CD4-positive, alpha-beta T cell treated with Interleukin-4 for 1 hour (primary cell): ENCODE measurements at regions not wholly inside any gene's neighbourhood (a gene's known extent, or its start where the extent isn't known, plus 50 kb on each side); places are given as distances from the start of the nearest gene placed in this dataset.
"Not testable (repeated sequence)": the region's sequence is repeated elsewhere in the genome, so short reads cannot be mapped to it uniquely, and the experiment has no call there.

Experiments used
- DNase-seq, 2 donors: peaks; one replicate each; pipeline ENCODE4 v3.0.0-alpha.2; 2020 to 2022

DNA sequence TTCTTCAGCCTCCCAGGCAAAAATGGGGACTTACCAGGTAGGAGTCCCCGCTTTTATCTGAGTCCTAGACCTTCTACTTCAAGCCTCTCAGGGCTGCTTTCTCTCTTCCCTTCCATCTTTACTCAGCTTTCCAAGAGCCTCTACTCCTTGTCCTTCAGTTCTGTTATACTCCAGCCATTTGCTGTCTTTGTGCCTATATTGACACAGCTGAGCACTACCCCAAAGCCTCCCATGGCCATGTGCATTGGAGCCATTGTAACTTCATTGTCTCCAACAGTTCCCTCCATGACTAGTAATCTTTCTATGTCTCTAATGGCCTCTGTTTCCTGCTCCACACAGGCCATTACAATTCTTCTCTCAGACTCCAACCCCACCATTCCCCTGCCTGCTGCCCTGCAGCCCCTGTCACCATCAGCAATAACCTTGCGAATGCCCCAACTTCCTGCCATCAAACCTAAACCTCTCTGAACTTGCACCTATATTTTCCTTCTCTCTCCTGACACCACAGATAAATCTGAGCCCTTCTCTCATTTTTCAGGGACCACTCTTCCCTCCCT is 77.9 kb upstream of the ADPGK start:
- DNase-seq = no peak

DNA sequence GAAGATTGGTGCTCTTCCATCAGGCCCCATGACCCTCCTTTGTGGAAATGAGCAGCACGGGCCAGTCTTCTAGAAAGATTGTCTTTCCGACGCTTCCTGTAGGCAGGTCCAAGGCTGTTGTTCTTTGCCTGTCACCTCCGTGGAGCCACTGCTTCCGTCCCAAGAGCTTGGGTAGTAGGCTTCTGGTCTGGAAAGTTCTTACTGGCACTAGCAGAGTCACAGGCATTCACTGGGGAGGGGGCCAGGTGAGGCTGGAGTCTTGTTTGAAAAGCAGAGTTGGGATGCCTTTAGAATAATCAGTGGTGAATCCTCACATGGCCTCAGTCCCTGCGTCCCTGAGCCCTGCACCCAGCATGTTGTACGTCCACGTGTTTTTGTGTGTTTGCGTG is 76.2 kb upstream of the ADPGK start:
- no peak for DNase-seq

DNA sequence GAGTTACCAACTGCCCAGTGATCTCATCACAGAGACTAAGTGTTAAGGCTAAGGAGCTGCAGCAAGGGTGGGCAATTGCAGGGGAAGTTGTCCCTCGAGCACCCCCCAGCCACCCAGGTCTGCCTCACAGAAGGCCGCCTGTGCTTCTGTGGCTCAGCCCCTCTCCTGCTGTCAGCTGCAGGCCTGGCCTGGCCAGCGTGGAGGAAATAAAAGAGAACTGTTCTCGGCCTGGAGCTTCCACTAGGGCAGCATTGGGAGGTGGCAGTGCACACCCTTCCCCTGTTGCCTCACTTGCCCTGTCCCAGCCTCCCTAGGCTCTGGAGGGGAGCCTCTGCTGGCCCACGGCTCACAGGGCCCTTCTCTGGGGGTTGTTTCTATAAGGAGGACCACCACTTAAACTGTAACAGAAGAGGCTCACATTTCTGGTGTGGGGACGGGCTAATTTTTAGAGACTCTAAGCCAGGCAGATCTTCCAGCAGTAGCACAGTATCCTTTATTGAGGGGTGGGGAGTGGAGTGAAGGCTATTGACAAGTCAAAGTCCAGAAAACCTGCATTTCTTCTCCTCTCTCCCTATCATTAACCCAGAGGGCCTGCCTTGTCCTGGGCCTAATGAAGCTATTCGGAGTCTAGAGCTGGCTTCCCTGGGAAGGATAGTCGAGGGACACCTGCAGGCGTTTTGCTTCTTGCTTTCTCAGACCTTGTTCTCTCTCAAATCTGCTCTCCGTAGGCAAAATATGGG is 75.6 kb upstream of the ADPGK start:
- DNase-seq = no peak

DNA sequence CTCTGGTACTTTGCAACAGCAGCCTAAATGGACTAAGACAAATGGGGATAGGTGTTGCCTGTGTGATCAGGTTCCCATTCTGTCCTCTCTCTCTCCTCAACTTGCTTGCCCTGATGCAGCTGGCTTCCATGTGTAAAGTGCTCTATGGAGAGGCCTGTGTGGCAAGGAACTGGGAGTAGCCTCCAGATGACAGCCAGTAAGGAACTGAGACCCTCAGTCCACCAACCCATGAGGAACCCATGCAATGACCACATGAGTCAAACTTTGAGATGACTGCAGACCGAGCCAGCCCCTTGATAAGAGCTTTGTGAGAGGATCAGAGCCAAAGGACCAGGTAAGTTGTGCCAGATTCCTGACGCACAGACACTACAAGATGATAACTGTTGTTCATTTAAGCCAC is 74.6 kb upstream of the ADPGK start:
- no peak for DNase-seq

DNA sequence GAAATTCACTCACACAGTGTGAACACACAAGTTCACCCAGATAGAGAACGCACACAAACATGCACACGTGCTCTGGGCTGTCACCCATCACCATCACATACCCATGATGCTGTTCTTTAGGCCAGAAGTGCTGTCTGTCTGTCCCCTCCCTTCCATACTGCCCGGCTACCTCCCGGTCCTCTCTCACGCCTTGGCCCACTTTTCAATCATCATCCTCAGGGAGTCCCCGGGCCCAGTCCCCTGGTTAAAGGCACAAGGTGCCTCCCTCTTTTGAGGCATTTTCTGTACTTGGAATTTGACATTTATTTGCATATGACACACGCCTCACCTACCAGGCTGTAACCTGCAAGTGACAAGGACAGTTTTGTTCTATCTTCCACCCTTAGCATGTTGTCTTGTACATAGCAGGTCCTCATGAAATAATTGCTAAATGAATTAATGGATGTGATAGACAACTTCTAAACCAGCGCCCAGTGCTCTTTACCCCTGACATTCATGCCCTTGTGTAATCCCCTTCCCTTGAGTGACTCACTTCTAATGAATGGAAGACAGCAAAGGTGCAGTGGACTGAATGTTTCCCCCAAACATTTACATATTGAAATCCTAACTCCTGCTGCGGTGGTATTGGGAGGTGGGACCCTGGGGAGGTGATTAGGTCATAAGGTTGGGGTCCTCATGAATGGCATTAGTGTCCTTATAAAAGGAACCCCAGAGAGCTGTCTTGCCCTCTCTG is 73.9 kb upstream of the ADPGK start:
- DNase-seq = no peak

DNA sequence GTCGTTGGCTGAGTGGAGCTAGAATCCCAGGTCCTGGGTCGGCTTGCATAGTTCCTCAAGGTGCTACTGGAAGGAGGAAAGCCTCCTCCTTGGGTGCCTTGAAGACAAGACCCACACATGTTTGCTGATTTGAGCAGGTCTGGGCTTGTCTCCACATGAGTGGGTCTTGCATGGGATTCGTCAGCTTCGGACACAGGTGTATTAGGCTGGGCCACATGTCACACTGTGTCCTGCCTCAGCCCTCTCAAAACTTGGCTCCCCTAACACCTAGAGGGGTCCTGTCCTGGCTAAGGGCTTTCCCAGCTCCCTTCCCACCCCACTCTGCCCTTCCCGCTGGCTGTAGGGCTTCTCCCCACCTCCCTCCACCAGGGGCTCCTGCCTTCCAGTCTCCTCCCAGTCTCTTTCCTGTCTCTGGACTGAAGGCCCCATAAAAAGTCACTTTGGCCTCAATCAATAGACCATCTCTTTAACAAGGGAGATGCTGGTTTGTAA is 73.0 kb upstream of the ADPGK start:
- no peak for DNase-seq

DNA sequence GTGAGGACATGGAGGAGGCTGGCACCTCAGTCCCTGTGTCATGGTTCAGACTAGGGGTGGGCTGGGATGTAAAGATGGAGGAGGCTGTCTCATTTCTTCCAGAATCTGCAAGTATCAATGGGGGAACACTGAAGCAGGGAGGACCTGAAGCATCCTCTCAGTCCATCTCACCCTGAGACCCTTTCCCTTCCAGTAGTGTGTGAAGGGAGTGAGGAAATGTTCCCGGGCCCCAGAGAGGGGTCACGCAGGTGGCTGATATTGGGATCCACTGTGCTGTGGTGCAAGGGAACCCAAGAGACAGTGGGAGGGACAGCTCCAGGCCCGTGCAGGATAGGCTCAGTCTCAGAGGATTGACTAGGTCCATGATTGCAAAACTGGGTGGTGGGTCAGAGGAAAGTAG is 72.2 kb upstream of the ADPGK start:
- DNase-seq = no peak

DNA sequence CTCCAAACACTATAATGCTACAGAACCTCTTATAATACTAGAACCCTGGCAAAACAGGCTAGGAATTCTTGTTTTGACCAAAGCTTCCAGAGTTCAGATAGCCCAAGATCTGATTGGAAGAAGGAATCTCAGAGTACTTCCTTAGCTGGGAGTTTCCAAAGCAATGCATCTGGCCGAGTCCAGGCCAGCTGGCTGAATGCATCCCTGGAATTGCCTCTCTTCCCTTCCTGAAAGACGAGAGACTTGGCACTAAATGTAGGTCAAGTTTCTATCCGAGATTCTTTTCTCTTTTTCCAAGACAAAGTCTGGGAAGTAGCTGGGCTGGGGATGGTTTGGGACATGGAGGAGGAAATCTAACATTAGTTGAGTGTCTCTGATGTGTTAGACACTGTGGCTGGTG is 68.7 kb upstream of the ADPGK start:
- no peak for DNase-seq

DNA sequence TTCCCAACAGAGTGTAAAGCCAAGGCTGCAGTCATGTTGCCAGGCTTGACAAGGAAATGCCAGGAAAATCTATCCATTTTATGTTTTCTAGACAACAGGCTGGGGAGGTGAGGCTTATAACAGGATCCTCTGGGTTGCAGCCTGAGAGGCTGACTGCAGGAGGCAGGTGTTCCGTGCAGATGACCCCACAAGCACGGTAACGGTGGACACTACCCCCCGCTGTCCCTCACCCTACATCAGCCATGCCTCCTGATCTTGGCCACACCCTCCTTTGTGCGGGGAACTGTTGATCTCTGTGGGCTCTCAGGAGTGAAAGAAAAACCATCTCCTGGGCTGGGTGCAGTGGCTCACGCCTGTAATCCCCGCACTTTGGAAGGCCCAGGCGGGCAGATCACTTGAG is 68.0 kb upstream of the ADPGK start:
- no peak for DNase-seq

DNA sequence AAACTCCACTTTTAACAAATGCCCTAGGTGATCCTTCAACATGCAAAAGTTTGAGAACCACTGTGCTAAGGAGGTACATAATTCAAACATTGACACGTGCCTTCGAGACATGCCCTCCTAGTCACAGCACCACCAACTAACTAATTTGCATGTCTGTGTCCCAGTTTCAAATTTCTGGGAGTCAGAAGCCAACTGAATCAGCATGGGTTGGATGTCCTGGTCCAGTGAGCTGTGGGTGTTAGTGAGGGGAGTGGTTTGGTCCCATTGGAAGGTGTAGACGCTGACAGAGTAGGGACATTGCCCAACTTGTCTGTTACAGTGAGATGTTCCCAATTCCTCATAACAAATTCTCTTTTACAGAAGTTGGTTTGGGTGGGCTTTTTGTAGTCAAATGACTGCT is 67.3 kb upstream of the ADPGK start:
- no peak for DNase-seq

DNA sequence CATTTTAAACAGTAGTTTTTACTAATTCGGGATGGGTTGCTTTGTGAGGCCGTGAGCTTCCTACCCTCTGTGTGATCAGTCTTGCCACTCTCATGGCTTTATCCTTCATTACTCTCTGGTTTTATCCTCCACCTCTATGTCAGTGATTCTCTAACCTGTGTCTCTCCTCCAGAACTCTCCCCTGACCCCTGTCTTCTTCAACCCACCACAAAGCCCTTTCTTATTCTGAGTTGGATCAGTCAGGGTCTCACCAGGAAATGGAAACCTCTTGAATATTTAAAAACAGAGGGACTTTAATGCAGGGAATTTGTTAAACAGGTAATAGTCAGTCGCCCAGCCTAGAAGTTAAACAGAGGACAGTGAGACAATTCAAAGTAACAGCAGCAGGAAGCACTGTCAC is 64.2 kb upstream of the ADPGK start:
- DNase-seq = no peak

DNA sequence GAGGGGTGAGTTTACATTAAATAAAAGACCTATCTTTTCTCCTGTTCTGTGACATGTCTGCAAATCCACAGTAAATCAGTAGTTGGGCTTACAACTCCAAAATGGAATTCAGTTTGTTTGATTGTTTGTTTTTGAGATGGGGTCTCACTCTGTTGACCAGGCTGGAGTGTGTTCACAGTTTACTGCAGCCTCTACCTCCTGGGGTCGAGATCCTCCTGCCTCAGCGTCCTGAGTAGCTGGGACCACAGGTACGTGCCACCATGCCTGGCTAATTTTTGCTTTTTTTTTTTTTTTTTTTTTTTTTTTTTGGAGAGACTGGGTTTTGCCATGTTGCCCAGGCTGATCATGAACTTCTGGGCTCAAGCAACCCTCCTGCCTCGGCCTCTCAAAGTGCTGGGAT is 63.5 kb upstream of the ADPGK start:
- no peak for DNase-seq

DNA sequence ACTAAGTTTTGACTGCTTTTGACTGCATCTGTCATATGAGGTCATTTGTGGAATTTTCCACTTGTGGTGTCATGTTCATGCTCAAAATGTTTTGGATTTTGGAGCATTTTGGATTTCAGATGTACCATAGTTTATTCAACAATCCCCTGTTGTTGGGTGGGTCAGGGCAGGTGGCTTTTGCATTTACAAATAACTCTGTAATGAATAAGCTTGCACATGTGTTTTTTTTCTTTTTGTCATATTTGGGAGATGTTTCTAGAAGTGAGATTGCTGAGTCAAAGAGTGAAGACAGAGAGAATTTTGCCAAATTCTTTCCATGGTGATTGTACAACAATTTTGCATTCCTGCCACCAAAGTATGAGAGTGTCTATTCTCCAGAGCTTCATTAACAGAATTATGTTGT is 62.4 kb upstream of the ADPGK start:
- no peak for DNase-seq

DNA sequence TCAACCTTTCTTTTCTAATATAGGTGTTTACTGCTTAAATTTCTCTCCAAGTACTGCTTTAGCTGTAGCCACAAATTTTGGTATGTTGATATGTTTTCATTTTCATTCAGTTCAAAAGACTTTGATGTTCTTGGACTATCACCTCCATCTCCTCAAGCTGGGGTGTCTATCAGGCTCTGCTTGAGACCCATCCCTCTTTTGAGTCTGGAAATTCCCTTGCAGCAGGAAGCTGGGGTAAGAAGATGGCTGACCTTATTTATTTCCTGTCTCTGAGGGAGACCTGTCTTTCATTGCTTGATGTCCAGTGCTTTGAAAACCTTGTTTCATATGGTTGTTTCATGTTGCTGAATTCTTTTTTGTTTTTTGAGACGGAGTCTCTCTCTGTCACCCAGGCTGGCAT is 60.5 kb upstream of the ADPGK start:
- no peak for DNase-seq

DNA sequence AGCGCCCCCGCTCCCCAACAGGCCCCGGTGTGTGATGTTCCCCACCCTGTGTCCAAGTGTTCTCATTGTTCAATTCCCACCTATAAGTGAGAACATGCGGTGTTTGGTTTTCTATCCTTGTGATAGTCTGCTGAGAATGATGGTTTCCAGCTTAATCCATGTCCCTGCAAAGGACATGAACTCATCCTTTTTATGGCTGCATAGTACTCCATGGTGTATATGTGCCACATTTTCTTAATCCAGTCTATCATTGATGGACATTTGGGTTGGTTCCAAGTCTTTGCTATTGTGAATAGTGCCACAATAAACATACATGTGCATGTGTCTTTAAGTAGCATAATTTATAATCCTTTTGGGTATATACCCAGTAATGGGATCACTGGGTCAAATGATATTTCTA is 59.8 kb upstream of the ADPGK start:
- DNase-seq = not testable (repeated sequence)

DNA sequence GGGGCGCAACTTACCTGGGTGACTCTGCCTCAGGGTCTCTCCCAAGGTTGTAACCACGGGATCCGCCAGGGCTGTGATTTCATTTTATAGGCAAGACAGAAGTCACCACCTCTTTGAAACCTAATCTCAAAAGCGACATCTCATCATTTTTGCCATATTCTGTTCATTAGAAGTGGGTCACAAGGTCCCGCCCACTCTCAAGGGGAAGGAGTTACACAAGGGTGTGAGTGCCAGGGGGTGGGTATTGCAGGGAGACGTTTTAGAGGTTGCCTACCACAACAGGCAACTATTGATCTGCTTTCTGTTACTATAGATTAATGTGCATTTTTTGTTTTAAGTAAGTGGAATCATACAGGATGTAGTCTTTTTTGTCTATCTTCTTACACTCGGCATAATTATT is 56.6 kb upstream of the ADPGK start:
- DNase-seq = no peak

DNA sequence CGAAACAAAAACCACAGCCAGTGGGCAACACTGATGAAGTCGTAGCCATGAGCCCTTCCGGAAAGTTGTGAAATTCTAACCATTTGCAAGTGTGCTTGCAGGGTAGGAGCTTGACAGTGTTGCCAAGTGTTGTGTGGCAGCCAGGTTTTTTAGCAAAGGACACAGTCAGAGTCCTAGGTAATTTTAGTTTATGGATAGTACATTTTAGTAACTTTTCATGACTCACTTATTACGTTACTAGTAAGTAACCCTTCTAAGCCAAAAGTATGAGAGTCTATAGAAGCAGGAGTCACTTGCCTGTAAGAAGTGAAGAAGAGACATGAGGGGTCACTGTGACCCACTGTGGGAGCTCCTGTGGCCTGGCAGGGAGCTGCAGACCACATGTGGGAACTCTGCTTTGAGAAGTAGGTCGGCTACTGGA is 54.8 kb upstream of the ADPGK start:
- no peak for DNase-seq

DNA sequence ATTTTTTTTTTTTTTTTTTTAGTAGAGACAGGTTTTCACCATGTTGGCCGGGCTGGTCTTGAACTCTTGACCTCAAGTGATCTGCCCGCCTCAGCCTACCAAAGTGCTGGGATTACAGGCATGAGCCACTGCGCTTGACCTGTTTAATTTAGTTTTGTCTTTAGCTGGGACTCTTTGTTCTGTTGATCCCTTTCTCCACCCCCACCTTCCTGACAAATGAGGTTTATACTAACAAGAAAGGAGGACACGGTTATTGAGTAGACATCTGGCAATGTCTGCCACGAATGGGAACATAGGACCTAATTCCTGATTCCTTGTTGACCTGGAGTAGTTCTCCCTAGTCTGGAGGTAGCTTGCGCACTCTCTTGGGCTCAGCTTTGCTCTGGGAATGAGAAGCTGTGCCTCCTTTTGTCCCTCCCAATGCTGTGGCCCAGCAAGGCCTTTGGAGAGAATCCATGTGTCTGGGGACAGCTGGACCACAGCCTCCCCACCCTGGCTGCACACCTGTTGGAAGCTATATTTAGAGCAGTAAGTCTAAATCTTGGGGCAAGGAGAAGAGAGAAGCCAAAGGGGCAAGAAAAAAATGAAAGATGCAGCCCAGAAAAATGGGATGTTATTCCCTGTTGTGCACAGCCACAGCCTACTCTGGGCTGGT is 53.2 kb upstream of the ADPGK start:
- no peak for DNase-seq

DNA sequence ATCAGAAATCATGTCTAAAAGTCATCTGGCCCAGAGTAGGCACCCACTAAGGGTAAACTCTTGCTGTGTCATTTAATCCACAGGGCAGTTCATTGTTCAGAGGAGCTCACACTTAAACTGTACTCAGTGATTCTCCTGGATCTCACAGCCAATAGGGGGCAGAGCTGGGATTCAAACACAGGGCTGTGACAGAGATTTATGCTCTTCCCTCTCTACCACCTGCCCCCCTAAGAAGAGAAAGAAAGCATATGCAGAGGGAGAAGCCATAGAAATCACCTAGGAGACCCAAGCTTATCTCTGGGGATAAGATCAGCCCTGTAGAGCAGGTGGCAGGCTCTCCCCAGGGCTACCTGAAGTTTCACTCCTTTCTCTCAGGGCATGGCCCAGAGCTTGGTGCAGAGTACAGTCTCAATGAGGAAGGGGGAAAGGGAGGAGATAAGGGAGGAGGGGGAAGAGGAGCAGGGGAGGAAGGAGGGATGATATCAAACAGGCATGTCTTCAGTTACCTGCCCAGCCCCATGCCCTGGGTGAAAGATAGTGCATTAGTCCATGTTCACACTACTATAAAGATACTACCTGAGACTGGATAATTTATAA is 51.8 kb upstream of the ADPGK start:
- no peak for DNase-seq

DNA sequence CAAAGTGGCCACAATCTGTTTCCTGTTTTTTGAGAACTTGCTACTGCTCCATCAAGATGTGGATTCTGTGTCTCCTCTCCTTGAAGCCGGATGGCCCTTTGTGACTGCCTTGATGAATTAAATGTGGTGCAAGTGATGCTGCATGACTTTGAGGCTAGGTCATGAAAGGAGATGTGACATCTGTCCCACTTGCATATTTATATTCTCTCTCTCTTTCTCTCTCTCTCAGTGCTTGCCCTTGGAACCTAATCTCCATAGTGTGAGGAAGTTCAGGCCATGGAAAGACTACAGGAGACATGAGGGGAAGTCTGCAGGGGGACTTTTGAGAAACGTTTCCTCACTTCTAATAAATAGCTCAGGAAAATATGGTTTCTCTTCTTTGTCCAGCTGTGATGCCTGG is 50.0 kb upstream of the ADPGK start:
- no peak for DNase-seq
